Stomach (tissue), 4 donors: ENCODE measurements at regions not wholly inside any gene's neighbourhood (a gene's known extent, or its start where the extent isn't known, plus 50 kb on each side); places are given as distances from the start of the nearest gene placed in this dataset.

ENCODE experiments used
- POLR2A ChIP-seq, 4 donors: fragments of 450-650 bp; IDR thresholded peaks; one replicate each; pipeline ENCODE4 v1.6.1; 2016; ENCODE audit warnings: antibody characterized with exemption in 4 of 4, control low read depth in 2 of 4, mild to moderate bottlenecking in 1 of 4, moderate library complexity in 1 of 4
- POLR2AphosphoS5 ChIP-seq, 3 donors: sonication (generic); formaldehyde crosslinking; IDR thresholded peaks; one replicate each; pipeline ENCODE4 v1.6.1; 2016; ENCODE audit warnings: antibody characterized with exemption in 3 of 3

DNA sequence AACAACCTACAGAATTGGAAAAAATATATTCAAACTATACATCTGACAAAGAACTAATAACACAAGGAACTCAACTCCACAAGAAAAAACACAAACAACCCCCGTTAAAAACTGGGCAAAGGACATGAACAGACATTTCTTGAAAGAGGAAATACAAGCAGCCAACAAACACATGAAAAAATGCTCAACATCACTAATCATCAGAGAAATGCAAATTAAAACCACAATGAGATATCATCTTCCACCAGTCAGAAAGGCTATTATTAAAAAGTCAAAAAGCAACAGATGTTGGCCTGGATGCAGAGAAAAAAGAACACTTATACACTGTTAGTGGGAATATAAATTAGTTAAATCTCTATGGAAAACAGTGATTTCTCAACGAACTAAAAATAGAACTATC is 82.6 kb upstream of the CCDC91 start:
- TF ChIP-seq POLR2A (IDR thresholded peaks at IDR 0.05) (no peak), POLR2AphosphoS5 (IDR thresholded peaks at IDR 0.05) (no peak)
